ENCODE measurements at regions not wholly inside any gene's neighbourhood (a gene's known extent, or its start where the extent isn't known, plus 50 kb on each side); places are given as distances from the start of the nearest gene placed in this dataset.

DNA sequence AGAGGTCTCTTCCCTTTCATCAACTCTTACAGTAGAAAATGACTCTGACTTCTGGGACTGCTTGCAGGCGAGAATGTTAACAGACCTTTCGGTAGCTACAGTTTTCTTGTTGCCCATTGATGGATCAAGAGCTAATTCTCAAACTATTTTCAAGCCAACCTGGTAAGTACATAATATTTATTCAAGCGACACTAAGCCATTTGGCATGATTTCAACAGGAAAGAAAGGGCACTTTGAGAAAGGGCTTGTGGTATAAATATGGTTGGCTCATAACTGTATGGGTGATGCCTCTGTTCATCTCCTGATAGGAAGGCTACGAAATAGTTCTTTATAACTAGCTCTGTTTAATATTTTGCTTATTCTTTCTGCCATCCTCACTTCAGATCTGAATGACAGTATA is 196.2 kb upstream of the CNTN4 start:
- no peak overlapping the region for H3K27ac Mint-ChIP-seq
- H3K27me3 Mint-ChIP-seq (ENCODE audit: low read depth in 3 of 3), result no peaks in the 10 kb centered on the region
- H3K4me2 ChIP-seq (replicated peaks; ENCODE audit: extremely low read depth, low read length, poor library complexity, severe bottlenecking), result no peak overlapping the region
- WGBS (ENCODE audit: insufficient coverage), result no CpG with 5 or more reads among the region's 4 CpGs
- H3K9ac ChIP-seq (ENCODE audit: insufficient read depth, low read length, poor library complexity, severe bottlenecking), result no peak overlapping the region
- H3K4me1 Mint-ChIP-seq, result no peaks in the 10 kb centered on the region
- no peaks in the 10 kb centered on the region for H3K79me2 ChIP-seq (ENCODE audit: insufficient read depth, low read length)
- H3K4me1 ChIP-seq (ENCODE audit: control insufficient read depth in 1 of 2, insufficient read depth in 2 of 2, low read length in 2 of 2), result no peaks in the 10 kb centered on the region
- H3K9me3 Mint-ChIP-seq, result peaks cover 0 to 11% (median 6%) of the 10 kb centered on the region in 7 donors
- H3K4me3 Mint-ChIP-seq, result no peak overlapping the region
- H3K27me3 ChIP-seq (ENCODE audit: control insufficient read depth in 2 of 2, insufficient read depth in 2 of 2, low read length in 2 of 2), result no peaks in the 10 kb centered on the region
- no peaks in the 10 kb centered on the region for H3K36me3 Mint-ChIP-seq
- H2AFZ ChIP-seq (ENCODE audit: insufficient read depth, low read depth, low read length, poor library complexity, severe bottlenecking), result no peak overlapping the region
- DNase-seq, result no peak
- H3K4me3 ChIP-seq (replicated peaks in 1 of 3; ENCODE audit: low read depth in 2 of 3, low read length in 3 of 3), result no peak overlapping the region
- peaks cover 2 to 14% of the 10 kb centered on the region in 2 donors for H3K9me3 ChIP-seq (replicated peaks in 1 of 2; ENCODE audit: control insufficient read depth in 1 of 2, insufficient read depth in 1 of 2, low read length in 2 of 2)
- H3K36me3 ChIP-seq (replicated peaks in 1 of 2; ENCODE audit: control insufficient read depth in 1 of 2, insufficient read depth in 2 of 2, low read length in 2 of 2), result no peaks in the 10 kb centered on the region
- H4K20me1 ChIP-seq (ENCODE audit: insufficient read depth, low read length), result no peaks in the 10 kb centered on the region
- TF ChIP-seq, protein P1, sequence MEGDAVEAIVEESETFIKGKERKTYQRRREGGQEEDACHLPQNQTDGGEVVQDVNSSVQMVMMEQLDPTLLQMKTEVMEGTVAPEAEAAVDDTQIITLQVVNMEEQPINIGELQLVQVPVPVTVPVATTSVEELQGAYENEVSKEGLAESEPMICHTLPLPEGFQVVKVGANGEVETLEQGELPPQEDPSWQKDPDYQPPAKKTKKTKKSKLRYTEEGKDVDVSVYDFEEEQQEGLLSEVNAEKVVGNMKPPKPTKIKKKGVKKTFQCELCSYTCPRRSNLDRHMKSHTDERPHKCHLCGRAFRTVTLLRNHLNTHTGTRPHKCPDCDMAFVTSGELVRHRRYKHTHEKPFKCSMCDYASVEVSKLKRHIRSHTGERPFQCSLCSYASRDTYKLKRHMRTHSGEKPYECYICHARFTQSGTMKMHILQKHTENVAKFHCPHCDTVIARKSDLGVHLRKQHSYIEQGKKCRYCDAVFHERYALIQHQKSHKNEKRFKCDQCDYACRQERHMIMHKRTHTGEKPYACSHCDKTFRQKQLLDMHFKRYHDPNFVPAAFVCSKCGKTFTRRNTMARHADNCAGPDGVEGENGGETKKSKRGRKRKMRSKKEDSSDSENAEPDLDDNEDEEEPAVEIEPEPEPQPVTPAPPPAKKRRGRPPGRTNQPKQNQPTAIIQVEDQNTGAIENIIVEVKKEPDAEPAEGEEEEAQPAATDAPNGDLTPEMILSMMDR (IDR thresholded peaks at IDR 0.05), result no peak
- H3K27ac ChIP-seq (ENCODE audit: low read depth in 1 of 2, low read length in 2 of 2), result no peak overlapping the region
- intact Hi-C loops (cut with micrococcal nuclease), result no loop called here

DNA sequence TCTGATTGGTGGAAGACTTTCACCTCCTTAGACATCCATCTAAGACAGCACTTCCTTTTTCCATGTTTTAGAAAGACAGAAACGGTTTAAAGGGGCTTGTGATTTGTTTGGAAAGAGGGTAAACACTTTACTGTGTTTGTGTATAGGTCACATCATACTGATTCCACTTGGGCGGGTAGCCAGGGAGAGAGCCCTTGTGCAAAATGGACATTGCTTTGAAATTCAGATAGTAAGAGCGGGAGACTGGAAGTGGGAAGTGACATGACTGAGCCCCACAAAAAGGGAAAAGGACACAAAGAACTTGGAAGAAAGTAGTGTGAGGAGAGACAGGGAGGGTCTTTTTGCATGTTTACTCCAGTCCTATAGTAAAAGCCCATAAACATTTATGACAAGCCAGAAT is 195.6 kb upstream of the CNTN4 start:
- H3K4me2 ChIP-seq (replicated peaks; ENCODE audit: extremely low read depth, low read length, poor library complexity, severe bottlenecking), result no peak overlapping the region
- 76% methylated on average over 3 of the region's 3 CpGs for WGBS (ENCODE audit: insufficient coverage)
- DNase-seq, result no peak
- peaks cover 2 to 14% of the 10 kb centered on the region in 2 donors for H3K9me3 ChIP-seq (replicated peaks in 1 of 2; ENCODE audit: control insufficient read depth in 1 of 2, insufficient read depth in 1 of 2, low read length in 2 of 2)
- H3K27me3 Mint-ChIP-seq (ENCODE audit: low read depth in 3 of 3), result no peaks in the 10 kb centered on the region
- no peak overlapping the region for H2AFZ ChIP-seq (ENCODE audit: insufficient read depth, low read depth, low read length, poor library complexity, severe bottlenecking)
- no peaks in the 10 kb centered on the region for H3K79me2 ChIP-seq (ENCODE audit: insufficient read depth, low read length)
- intact Hi-C loops (cut with micrococcal nuclease), result no loop called here
- no peak overlapping the region for H3K27ac ChIP-seq (ENCODE audit: low read depth in 1 of 2, low read length in 2 of 2)
- TF ChIP-seq, protein P1 (IDR thresholded peaks at IDR 0.05), result no peak
- H4K20me1 ChIP-seq (ENCODE audit: insufficient read depth, low read length), result no peaks in the 10 kb centered on the region
- H3K9ac ChIP-seq (ENCODE audit: insufficient read depth, low read length, poor library complexity, severe bottlenecking), result no peak overlapping the region
- no peak overlapping the region for H3K4me3 ChIP-seq (replicated peaks in 1 of 3; ENCODE audit: low read depth in 2 of 3, low read length in 3 of 3)
- no peaks in the 10 kb centered on the region for H3K27me3 ChIP-seq (ENCODE audit: control insufficient read depth in 2 of 2, insufficient read depth in 2 of 2, low read length in 2 of 2)
- no peaks in the 10 kb centered on the region for H3K36me3 ChIP-seq (replicated peaks in 1 of 2; ENCODE audit: control insufficient read depth in 1 of 2, insufficient read depth in 2 of 2, low read length in 2 of 2)
- no peak overlapping the region for H3K4me3 Mint-ChIP-seq
- no peaks in the 10 kb centered on the region for H3K4me1 Mint-ChIP-seq
- no peaks in the 10 kb centered on the region for H3K36me3 Mint-ChIP-seq
- H3K27ac Mint-ChIP-seq, result no peak overlapping the region
- H3K4me1 ChIP-seq (ENCODE audit: control insufficient read depth in 1 of 2, insufficient read depth in 2 of 2, low read length in 2 of 2), result no peaks in the 10 kb centered on the region
- H3K9me3 Mint-ChIP-seq, result peaks cover 0 to 11% (median 7%) of the 10 kb centered on the region in 7 donors
